OCI-LY1 (cell line): ENCODE measurements at regions not wholly inside any gene's neighbourhood (a gene's known extent, or its start where the extent isn't known, plus 50 kb on each side); places are given as distances from the start of the nearest gene placed in this dataset.

Experiments used
- CTCF ChIP-seq: fragments of 200-600 bp; sonication (generic), shearing (Covaris generic); IDR thresholded peaks from 2 replicates; pipeline ENCODE4 v1.5.1; 2017; ENCODE audit warnings: mild to moderate bottlenecking, antibody characterized with exemption, low read length, moderate library complexity, mixed read lengths
- EZH2 ChIP-seq: fragments of 200-600 bp; sonication (generic), shearing (Covaris generic); IDR thresholded peaks from 2 replicates; pipeline ENCODE4 v1.8.0; 2017; ENCODE audit warnings: borderline replicate concordance, mixed run types, mild to moderate bottlenecking, antibody characterized with exemption, low read length, moderate library complexity, mixed read lengths

- TF ChIP-seq CTCF (no peak), EZH2 (no peak)
Observed at GRCh38 chr3:18061737-18062656, 319.6 kb upstream of the TBC1D5 start.
